Fibroblast of villous mesenchyme (primary cell): ENCODE measurements at regions not wholly inside any gene's neighbourhood (a gene's known extent, or its start where the extent isn't known, plus 50 kb on each side); places are given as distances from the start of the nearest gene placed in this dataset.

Source experiments
- DNase-seq: peaks from one replicate; pipeline ENCODE4 v3.0.0-alpha.2; 2010; ENCODE audit warnings: low read depth
- H3K4me3 ChIP-seq: 2 replicates; pipeline ENCODE4 v1.5.1; 2011; ENCODE audit warnings: low read depth, mild to moderate bottlenecking, low read length
- CTCF ChIP-seq: IDR thresholded peaks from 2 replicates; pipeline ENCODE4 v1.5.1; 2012; ENCODE audit warnings: low read depth, mild to moderate bottlenecking, low read length; ENCODE audit not compliant: insufficient read depth

- no peak for TF ChIP-seq CTCF
- H3K4me3 ChIP-seq, result no peak overlapping the region
- DNase-seq, result no peak
Measured at GRCh38 chr10:90975096-90975495, 54.2 kb upstream of the ANKRD1 start.

GRCh38 chr10:90977162-90977854, 56.4 kb upstream of the ANKRD1 start:
- no peak for DNase-seq
- no peak for TF ChIP-seq CTCF
- no peak overlapping the region for H3K4me3 ChIP-seq

GRCh38 chr10:90977855-90978486, 57.1 kb upstream of the ANKRD1 start:
- no peak overlapping the region for H3K4me3 ChIP-seq
- no peak for DNase-seq
- no peak for TF ChIP-seq CTCF

- no peak for DNase-seq
- no peak overlapping the region for H3K4me3 ChIP-seq
- TF ChIP-seq CTCF, result no peak
Measured at GRCh38 chr10:90982406-90983008, 61.6 kb upstream of the ANKRD1 start.

GRCh38 chr10:90983914-90984549, 63.1 kb upstream of the ANKRD1 start:
- no peak for DNase-seq
- no peak for TF ChIP-seq CTCF

GRCh38 chr10:90984898-90985297, 64.0 kb upstream of the ANKRD1 start:
- no peak overlapping the region for H3K4me3 ChIP-seq
- DNase-seq, result no peak
- no peak for TF ChIP-seq CTCF

More at GRCh38 chr10:90983914-90984549, 63.1 kb upstream of the ANKRD1 start:
- no peak overlapping the region for H3K4me3 ChIP-seq
